ENCODE measurements at regions not wholly inside any gene's neighbourhood (a gene's known extent, or its start where the extent isn't known, plus 50 kb on each side); places are given as distances from the start of the nearest gene placed in this dataset.

GRCh38 chr18:34075963-34076860 lies 148.5 kb downstream of the NOL4 start:
- no peak for DNase-seq

- no peak for DNase-seq
Observed at GRCh38 chr18:34061226-34061625, 163.5 kb downstream of the NOL4 start.

GRCh38 chr18:34055227-34055626 lies 169.5 kb downstream of the NOL4 start:
- DNase-seq: no peak

GRCh38 chr18:34050661-34051060 lies 174.1 kb downstream of the NOL4 start:
- DNase-seq: no peak

- DNase-seq: no peak
Observed at GRCh38 chr18:34049511-34049910, 175.2 kb downstream of the NOL4 start.

- DNase-seq: no peak
Observed at GRCh38 chr18:34048423-34048822, 176.3 kb downstream of the NOL4 start.

- no peak for DNase-seq
Observed at GRCh38 chr18:34042423-34043146, 182.1 kb downstream of the NOL4 start.

- DNase-seq: no peak
Observed at GRCh38 chr18:34039611-34040010, 185.1 kb downstream of the NOL4 start.

GRCh38 chr18:34039201-34039600 lies 185.5 kb downstream of the NOL4 start:
- DNase-seq: no peak

- DNase-seq: no peak
Observed at GRCh38 chr18:34038086-34038485, 186.6 kb downstream of the NOL4 start.

- DNase-seq: no peak
Observed at GRCh38 chr18:34033968-34034367, 190.7 kb downstream of the NOL4 start.

- DNase-seq: no peak
Observed at GRCh38 chr18:34031810-34032209, 192.9 kb downstream of the NOL4 start.

- no peak for DNase-seq
Observed at GRCh38 chr18:34028324-34028723, 196.4 kb downstream of the NOL4 start.

GRCh38 chr18:34025191-34025801 lies 199.4 kb downstream of the NOL4 start:
- DNase-seq: no peak

- no peak for DNase-seq
Observed at GRCh38 chr18:34023471-34023870, 201.2 kb downstream of the NOL4 start.

GRCh38 chr18:34018336-34018735 lies 206.4 kb downstream of the NOL4 start:
- no peak for DNase-seq

GRCh38 chr18:34003687-34004086 lies 221.0 kb downstream of the NOL4 start:
- no peak for DNase-seq

- no peak for DNase-seq
Observed at GRCh38 chr18:34002130-34002529, 222.6 kb downstream of the NOL4 start.

- DNase-seq: no peak
Observed at GRCh38 chr18:34001376-34001775, 223.3 kb downstream of the NOL4 start.

- no peak for DNase-seq
Observed at GRCh38 chr18:33987206-33987605, 237.5 kb downstream of the NOL4 start.

GRCh38 chr18:33983126-33983525 lies 241.6 kb downstream of the NOL4 start:
- DNase-seq: no peak

- no peak for DNase-seq
Observed at GRCh38 chr18:33960417-33960816, 264.3 kb downstream of the NOL4 start.

GRCh38 chr18:33959609-33960008 lies 265.1 kb downstream of the NOL4 start:
- no peak for DNase-seq

- no peak for DNase-seq
Observed at GRCh38 chr18:33957707-33958106, 267.0 kb downstream of the NOL4 start.

Data from SHP77 (cell line).